ENCODE measurements at regions not wholly inside any gene's neighbourhood (a gene's known extent, or its start where the extent isn't known, plus 50 kb on each side); places are given as distances from the start of the nearest gene placed in this dataset.

GRCh38 chr2:107728586-107728985 is 98.1 kb upstream of the RGPD4 start:
- no peak for TF ChIP-seq CTCF (IDR thresholded peaks at IDR 0.05; ENCODE audit: poor library complexity)
- no peak for TF ChIP-seq EZH2 (IDR thresholded peaks at IDR 0.05; ENCODE audit: borderline replicate concordance)
- no peak for TF ChIP-seq EZH2phosphoT487 (IDR thresholded peaks at IDR 0.05; ENCODE audit: low read depth, severe bottlenecking, unreplicated experiment)

Data from hepatocyte (in vitro differentiated cells).